ENCODE measurements at regions not wholly inside any gene's neighbourhood (a gene's known extent, or its start where the extent isn't known, plus 50 kb on each side); places are given as distances from the start of the nearest gene placed in this dataset.

DNA sequence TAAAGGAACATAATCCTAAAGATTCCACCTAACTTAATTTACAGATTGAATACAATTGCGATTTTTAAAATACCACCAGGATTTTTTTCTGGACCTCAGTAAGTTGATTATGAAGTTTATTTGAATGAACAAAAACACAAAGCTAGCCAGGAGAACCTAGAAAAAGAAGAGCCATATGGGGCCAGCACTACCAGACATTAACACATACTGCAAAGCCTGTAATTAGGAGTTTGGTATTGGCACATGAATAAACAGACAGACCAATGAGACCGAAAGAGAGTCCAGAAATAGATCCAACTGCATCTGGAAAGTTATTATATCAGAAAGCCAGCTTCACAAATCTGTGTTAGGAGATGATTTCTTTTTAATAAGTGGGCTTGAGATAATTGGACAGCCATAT lies 105.5 kb upstream of the CHST15 start:
- TF ChIP-seq, protein P1, sequence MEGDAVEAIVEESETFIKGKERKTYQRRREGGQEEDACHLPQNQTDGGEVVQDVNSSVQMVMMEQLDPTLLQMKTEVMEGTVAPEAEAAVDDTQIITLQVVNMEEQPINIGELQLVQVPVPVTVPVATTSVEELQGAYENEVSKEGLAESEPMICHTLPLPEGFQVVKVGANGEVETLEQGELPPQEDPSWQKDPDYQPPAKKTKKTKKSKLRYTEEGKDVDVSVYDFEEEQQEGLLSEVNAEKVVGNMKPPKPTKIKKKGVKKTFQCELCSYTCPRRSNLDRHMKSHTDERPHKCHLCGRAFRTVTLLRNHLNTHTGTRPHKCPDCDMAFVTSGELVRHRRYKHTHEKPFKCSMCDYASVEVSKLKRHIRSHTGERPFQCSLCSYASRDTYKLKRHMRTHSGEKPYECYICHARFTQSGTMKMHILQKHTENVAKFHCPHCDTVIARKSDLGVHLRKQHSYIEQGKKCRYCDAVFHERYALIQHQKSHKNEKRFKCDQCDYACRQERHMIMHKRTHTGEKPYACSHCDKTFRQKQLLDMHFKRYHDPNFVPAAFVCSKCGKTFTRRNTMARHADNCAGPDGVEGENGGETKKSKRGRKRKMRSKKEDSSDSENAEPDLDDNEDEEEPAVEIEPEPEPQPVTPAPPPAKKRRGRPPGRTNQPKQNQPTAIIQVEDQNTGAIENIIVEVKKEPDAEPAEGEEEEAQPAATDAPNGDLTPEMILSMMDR (IDR thresholded peaks at IDR 0.05; ENCODE audit: low read depth, low read length, poor library complexity, severe bottlenecking) = no peak
- TF ChIP-seq EZH2phosphoT487 (IDR thresholded peaks at IDR 0.05; ENCODE audit: borderline replicate concordance, low read length) = no peak
